GM18861 (cell line): ENCODE measurements at regions not wholly inside any gene's neighbourhood (a gene's known extent, or its start where the extent isn't known, plus 50 kb on each side); places are given as distances from the start of the nearest gene placed in this dataset.
"Not testable (repeated sequence)": the region's sequence is repeated elsewhere in the genome, so short reads cannot be mapped to it uniquely, and the experiment has no call there.

ENCODE experiments used
- ATAC-seq: cut with Tn5 transposase; IDR thresholded peaks from one replicate; pipeline ENCODE4 v1.9.1; 2021; ENCODE audit not compliant: unreplicated experiment

- no peak for ATAC-seq
These were observed 391.6 kb upstream of the FKBP1C start for GRCh38 chr6:62819640-62820039.

DNA sequence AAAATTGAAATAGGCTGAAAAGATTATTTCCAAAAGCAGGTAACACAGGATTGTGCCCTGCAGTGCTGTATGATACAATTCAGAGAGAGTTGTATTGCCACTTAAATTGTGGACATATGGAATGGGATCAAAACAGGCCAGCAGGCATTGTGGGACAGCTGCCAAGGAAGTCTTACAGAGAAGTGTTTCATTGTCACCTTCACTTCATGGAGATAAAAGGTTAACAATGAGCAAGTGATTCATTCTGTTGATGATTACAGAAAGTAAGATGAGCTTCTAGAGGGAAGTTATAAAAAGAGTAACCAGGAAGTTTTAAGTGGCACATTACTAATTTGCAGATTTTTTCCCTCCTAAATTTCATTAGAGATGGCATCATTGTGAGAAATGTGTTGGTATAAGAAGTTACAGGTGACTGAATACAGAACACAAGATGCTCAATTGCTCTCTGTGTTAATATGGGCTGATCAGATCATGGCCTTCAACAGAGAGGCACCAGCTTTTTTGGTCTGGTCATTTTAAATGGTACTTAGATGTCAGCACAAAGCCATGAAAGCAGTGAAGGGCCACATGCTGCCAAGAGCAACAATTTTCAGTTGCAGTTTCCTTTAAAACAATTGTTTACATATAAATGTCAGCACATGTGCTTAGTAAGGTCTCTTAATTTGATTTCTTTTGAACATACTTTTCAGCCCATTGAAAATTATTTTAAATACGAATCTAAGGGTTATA is 402.5 kb upstream of the FKBP1C start:
- no peak for ATAC-seq

GRCh38 chr6:62805431-62805830 is 405.8 kb upstream of the FKBP1C start:
- ATAC-seq = no peak

GRCh38 chr6:62803094-62803493 is 408.2 kb upstream of the FKBP1C start:
- no peak for ATAC-seq

DNA sequence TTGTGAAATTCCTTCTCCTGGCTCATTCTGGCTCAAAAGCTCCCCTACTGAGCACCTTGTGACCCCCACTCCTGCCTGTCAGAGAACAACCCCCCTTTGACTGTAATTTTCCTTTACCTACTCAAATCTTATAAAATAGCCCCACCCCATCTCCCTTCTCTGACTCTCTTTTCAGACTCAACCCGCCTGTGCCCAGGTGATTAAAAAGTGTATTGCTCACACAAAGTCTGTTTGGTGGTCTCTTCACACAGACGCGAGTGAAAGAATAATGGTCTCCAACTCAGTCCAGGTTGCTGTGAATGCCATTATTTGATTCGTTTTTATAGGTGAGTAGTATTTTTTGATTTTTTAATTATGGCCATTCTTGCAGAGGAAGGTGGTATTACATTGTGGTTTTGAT is 414.1 kb upstream of the FKBP1C start:
- no peak for ATAC-seq

DNA sequence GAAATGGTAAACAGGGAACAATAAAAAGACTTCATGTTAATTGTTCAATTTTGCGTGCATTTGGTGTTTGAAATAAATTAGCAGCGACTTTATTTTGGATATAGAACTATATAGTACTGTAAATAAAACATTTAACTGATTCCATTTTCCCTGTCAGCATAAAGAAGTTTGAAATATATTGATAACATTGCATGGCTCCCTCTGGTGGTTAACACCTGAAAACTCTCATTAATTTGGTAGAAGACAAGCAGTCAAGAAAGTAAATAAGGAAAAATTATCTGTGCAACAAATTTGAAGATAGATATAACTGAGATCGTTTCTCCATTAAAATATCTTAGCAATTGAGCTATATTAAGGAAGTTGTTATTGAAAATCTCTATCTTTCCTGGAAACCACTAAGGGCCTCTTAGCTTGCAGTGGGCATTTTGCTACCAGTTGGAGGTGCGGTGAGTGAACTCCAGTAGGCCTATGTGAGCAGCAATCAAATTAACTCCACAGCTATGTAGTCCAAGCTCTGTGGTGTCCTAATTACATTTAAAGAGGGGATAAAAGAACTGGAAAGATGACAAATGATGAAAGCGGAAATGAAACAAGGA is 435.7 kb upstream of the FKBP1C start:
- peak; percentile 61 for ATAC-seq

GRCh38 chr6:62766174-62766573 is 445.1 kb upstream of the FKBP1C start:
- not testable (repeated sequence) for ATAC-seq

DNA sequence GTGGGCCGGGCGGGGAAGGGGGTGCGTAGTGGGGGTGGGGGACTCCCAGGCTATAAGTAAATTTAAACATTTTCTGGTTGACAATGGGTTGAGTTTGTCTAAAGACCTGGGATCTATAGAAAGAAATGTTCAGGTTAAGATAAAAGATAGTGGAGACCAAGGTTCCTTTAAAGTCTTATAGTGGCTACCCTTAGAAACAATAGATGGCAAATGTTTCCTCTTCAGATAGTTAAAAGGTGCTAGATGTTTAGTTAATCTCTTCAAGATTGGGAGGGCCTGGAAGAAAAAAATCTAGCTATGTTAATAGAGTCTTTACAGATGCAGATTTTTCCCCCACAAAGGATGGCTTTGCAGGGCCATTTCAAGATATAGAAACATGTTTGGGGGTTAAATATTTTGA is 446.4 kb upstream of the FKBP1C start:
- no peak for ATAC-seq

GRCh38 chr6:62763125-62763912 is 447.9 kb upstream of the FKBP1C start:
- ATAC-seq = no peak

DNA sequence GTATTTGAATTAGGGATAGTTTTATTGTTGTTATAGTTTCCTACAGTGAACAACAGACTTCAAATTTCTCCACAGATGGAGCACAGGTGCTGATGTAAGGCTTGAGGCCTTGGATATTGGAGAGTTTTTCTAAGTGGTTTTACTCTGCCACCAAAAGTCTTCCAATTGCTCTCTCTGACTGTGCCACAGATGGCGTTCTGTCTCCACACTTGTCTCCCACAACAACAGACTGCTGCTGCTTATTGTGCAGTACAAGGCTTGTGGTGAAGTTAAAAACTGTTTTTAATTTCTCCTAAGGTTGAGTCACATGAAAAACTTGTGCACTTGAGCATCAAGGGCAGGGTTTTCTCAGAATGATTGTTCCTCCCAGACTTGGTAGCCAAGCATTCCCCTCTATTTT is 460.9 kb upstream of the KHDRBS2 start:
- ATAC-seq = no peak

DNA sequence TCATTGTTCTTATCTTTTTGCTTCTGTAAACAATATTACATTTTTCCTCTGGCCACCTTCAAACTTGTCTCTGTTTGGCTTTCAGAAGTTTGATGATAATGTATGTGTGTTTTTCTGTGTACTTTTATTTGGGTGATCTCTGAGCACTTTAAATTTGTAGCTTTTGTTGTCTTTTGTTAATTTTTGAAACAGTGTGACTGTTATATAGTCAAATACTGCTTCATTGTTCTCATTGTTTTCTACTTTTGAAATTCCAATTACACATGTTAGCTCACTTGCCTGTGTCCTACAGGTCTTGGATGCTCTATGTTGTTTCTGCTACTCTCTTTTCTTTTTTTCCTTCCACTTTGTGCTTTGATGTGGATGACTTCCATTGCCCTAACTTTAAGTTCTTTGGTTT is 460.1 kb upstream of the KHDRBS2 start:
- no peak for ATAC-seq

GRCh38 chr6:62740596-62740995 is 454.6 kb upstream of the KHDRBS2 start:
- ATAC-seq = no peak

DNA sequence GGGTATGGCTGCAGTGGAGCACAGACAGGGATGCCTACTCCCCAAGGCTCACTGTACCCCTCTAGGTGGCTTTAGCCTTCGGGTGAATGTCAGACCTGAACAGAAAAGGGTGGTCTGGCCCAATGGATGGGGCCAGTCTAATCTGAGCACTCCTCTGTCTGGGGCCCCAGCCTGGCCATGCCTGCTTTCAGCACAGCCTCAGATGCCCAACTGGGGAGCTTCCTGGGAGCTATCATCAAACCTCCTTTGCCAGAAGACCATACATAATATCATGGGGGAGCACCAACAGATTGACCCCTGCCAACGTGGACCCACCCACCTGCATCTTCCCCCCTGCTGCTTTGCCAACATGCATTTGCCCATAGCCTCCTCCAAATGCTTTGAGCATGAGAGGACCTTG is 454.1 kb upstream of the KHDRBS2 start:
- ATAC-seq = no peak

- no peak for ATAC-seq
These were observed 451.8 kb upstream of the KHDRBS2 start for GRCh38 chr6:62737792-62738191.

DNA sequence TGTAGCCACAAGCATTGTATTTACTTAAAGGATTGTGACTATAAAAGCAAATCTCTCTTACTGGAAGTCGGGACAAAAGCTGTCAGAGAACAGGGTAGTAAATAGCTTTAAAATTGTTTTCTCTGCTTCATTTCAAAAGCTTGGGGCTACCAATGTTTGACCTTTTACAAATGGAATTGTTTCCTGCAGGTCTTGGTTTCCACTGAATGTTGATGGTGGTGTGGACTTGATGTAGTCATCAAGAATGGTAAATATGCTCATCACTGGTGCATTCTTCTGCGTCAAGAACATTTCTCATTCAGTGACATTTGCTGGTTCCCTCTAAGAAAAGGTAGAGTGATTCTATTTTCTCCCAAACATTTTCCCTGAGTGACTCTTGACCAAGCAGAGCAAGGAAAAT is 435.4 kb upstream of the KHDRBS2 start:
- ATAC-seq = no peak

DNA sequence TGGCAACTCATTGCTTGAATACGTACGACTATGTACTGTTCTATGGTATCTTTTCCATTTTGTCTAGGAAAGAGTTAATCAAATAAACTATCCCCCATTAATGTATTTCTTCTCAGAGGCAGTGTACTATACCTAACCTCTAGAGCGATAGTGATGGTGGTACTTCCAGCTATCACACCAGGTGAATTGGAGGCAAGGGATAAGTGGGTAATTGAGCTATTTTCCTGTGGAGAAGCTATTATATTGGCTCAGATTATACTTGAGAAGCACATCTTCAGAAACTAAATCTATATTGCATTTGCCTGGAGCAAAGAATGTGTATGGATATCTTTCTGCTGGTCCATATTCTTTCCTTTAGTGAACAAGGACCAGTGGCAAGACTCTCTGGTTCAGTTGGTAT is 430.7 kb upstream of the KHDRBS2 start:
- no peak for ATAC-seq

GRCh38 chr6:62714112-62714511 is 428.1 kb upstream of the KHDRBS2 start:
- ATAC-seq = no peak

DNA sequence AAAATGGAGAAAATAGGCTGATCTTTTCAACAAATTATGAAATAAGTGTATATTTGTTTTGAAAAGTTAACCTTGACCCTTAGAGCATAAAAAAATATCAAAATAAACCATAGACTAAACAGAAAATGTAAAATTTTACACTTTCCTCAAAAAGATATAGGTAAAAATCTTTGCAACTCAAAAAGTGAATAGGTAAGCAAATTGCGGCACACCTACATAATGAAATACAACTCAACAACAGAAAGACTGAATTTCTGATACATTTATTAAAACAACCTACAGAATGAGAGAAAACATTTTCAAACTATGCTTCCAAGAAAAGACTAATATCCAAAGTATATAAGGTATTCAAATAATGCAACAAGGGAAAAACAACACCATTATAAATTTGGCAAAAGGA is 425.7 kb upstream of the KHDRBS2 start:
- ATAC-seq = no peak

DNA sequence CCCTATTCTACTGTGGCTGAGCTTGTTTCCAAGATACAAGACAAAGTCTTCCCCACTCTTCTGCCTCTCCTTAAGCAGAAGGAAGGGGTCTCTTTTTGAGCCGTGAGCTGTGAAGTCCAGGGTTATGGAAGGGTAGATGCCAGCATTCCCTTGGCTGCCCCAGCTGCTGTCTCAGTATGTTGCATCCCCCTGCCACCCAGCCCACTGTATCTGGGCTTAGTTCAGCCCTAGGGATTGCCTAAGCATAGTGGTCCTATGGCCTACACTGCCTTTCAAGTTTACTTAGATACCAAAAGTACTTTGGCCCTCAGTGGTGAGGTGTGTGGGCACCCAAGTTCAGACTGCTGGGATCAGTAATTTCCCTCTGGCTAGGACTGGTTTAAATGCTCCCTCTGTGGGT is 421.9 kb upstream of the KHDRBS2 start:
- ATAC-seq = no peak

DNA sequence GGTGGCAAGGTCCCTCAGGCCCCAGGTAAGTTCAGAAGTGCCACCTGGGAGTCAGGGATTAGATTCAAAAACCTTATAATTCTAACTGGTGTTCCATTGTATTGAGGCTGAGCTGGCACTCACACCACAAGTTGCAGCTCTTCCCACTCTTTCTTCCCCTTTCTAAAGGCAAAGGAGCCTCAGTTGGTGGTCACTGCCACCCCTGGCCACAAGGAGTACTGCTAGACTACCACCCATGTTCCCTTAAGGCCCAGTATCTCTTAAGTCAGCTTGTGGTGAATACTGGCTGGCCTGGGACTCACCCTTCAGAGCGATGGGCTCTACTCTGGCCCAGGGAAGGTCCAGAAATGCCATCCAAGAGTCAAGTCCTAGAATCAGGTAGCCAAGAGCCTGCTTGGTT is 421.1 kb upstream of the KHDRBS2 start:
- no peak for ATAC-seq

- no peak for ATAC-seq
These were observed 397.0 kb upstream of the KHDRBS2 start for GRCh38 chr6:62683063-62683462.

DNA sequence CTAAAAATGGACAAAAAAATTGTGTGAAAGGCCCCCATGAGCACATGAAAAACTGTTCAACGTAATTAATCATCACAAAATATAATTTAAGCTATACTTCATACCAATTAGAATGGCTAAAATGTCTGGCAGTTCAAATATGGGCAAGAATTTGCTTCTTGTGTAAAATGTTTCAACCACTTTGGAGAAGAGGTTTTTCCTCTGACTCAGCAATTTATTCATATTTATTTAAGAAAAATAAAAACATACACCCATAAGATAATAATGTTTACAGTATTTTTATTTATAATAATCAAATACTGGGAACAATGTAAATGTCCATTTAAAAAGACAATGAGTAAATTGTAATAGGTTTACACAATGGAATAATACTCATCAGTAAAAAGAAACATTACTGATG is 395.1 kb upstream of the KHDRBS2 start:
- ATAC-seq = no peak
